ENCODE measurements at regions not wholly inside any gene's neighbourhood (a gene's known extent, or its start where the extent isn't known, plus 50 kb on each side); places are given as distances from the start of the nearest gene placed in this dataset.

- no TSS peak for BruUV-seq (replicated peaks)
- no peaks in the 10 kb centered on the region for H3K79me2 ChIP-seq (ENCODE audit: control insufficient read depth, insufficient read depth, low read length)
- no peak overlapping the region for H3K4me3 ChIP-seq
- H3K4me1 ChIP-seq (ENCODE audit: control insufficient read depth, insufficient read depth, low read length), result no peaks in the 10 kb centered on the region
- no peaks in the 10 kb centered on the region for H3K9me3 ChIP-seq (replicated peaks; ENCODE audit: control insufficient read depth, insufficient read depth, low read length)
- no peaks in the 10 kb centered on the region for H3K36me3 ChIP-seq (ENCODE audit: control insufficient read depth in 2 of 2, insufficient read depth in 2 of 2, low read length in 1 of 2)
- CTCF ChIA-PET, result no interaction called here
- in situ Hi-C loops (cut with MboI) (no loop called here), intact Hi-C loops (cut with micrococcal nuclease; ENCODE audit: unreplicated experiment) (no loop called here)
- SMC1A ChIA-PET (ENCODE audit: uncharacterized antibody, unreplicated experiment), result no interaction called here
- POLR2A ChIA-PET, result no interaction called here
- TF ChIP-seq FOS (IDR thresholded peaks at IDR 0.05; ENCODE audit: borderline replicate concordance, extremely low read depth, insufficient read length) (no peak), RAD51 (IDR thresholded peaks at IDR 0.05) (no peak), NFYB (IDR thresholded peaks at IDR 0.05; ENCODE audit: insufficient read depth, low read depth, low read length) (no peak), JUNB (IDR thresholded peaks at IDR 0.05) (no peak), NR2C1 (IDR thresholded peaks at IDR 0.05) (no peak), NBN (IDR thresholded peaks at IDR 0.05) (no peak), TBL1XR1 (IDR thresholded peaks at IDR 0.05; ENCODE audit: low read depth, low read length) (no peak), SMC3 (IDR thresholded peaks at IDR 0.05; ENCODE audit: borderline replicate concordance, low read length) (no peak), JUND (IDR thresholded peaks at IDR 0.05; ENCODE audit: low read depth, low read length) (no peak), REST (IDR thresholded peaks at IDR 0.05; ENCODE audit: low read depth, low read length) (no peak), E2F8 (IDR thresholded peaks at IDR 0.05; ENCODE audit: low read depth, partially characterized antibody) (no peak)
- TF ChIP-seq, protein P1, sequence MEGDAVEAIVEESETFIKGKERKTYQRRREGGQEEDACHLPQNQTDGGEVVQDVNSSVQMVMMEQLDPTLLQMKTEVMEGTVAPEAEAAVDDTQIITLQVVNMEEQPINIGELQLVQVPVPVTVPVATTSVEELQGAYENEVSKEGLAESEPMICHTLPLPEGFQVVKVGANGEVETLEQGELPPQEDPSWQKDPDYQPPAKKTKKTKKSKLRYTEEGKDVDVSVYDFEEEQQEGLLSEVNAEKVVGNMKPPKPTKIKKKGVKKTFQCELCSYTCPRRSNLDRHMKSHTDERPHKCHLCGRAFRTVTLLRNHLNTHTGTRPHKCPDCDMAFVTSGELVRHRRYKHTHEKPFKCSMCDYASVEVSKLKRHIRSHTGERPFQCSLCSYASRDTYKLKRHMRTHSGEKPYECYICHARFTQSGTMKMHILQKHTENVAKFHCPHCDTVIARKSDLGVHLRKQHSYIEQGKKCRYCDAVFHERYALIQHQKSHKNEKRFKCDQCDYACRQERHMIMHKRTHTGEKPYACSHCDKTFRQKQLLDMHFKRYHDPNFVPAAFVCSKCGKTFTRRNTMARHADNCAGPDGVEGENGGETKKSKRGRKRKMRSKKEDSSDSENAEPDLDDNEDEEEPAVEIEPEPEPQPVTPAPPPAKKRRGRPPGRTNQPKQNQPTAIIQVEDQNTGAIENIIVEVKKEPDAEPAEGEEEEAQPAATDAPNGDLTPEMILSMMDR (IDR thresholded peaks at IDR 0.05 in 2 of 3, conservative IDR thresholded peaks at IDR 0.05 in 1 of 3; ENCODE audit: control insufficient read depth in 2 of 3, extremely low read depth in 1 of 3, insufficient read depth in 1 of 3, low read depth in 3 of 3, low read length in 3 of 3), result no peak
- TF ChIP-seq, protein P2, sequence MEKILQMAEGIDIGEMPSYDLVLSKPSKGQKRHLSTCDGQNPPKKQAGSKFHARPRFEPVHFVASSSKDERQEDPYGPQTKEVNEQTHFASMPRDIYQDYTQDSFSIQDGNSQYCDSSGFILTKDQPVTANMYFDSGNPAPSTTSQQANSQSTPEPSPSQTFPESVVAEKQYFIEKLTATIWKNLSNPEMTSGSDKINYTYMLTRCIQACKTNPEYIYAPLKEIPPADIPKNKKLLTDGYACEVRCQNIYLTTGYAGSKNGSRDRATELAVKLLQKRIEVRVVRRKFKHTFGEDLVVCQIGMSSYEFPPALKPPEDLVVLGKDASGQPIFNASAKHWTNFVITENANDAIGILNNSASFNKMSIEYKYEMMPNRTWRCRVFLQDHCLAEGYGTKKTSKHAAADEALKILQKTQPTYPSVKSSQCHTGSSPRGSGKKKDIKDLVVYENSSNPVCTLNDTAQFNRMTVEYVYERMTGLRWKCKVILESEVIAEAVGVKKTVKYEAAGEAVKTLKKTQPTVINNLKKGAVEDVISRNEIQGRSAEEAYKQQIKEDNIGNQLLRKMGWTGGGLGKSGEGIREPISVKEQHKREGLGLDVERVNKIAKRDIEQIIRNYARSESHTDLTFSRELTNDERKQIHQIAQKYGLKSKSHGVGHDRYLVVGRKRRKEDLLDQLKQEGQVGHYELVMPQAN (conservative IDR thresholded peaks at IDR 0.05), result no peak
- H4K20me1 ChIP-seq (ENCODE audit: control insufficient read depth, insufficient read depth), result no peaks in the 10 kb centered on the region
- H3K27me3 ChIP-seq (replicated peaks in 1 of 2; ENCODE audit: control insufficient read depth in 2 of 2, insufficient read depth in 2 of 2, low read length in 1 of 2), result no peaks in the 10 kb centered on the region
- FAIRE-seq (no peak), ATAC-seq (no peak), DNase-seq (ENCODE audit: low read depth, low spot score) (no peak)
- WGBS (ENCODE audit: insufficient coverage, insufficient replicate concordance, low lambda C conversion rate, missing lambda C conversion rate), result 22% methylated on average over 2 of the region's 2 CpGs
- RAD21 ChIA-PET (ENCODE audit: unreplicated experiment), result no interaction called here
- no peak overlapping the region for H2AFZ ChIP-seq (ENCODE audit: control insufficient read depth, low read depth, low read length)
- H3K4me2 ChIP-seq (ENCODE audit: control insufficient read depth, insufficient read depth), result no peak overlapping the region
- no peak overlapping the region for H3K9ac ChIP-seq (ENCODE audit: control insufficient read depth, insufficient read depth, low read length)
- no peak overlapping the region for H3K27ac ChIP-seq (ENCODE audit: control insufficient read depth, insufficient read depth)
Measured at GRCh38 chr1:29875557-29876028, 639.3 kb downstream of the PTPRU start.
